Uterus (tissue), 2 donors: ENCODE measurements at regions not wholly inside any gene's neighbourhood (a gene's known extent, or its start where the extent isn't known, plus 50 kb on each side); places are given as distances from the start of the nearest gene placed in this dataset.

Source experiments
- CTCF ChIP-seq, 4 experiments: fragments of 200-600 bp in 2 of 4; fragments of 450-650 bp in 2 of 4; sonication (generic) in 2 of 4; IDR thresholded peaks; one replicate each; pipeline ENCODE4 v1.5.1; 2016 to 2019; ENCODE audit warnings: antibody characterized with exemption in 4 of 4, mild to moderate bottlenecking in 2 of 4, moderate library complexity in 1 of 4
- POLR2A ChIP-seq, 2 donors: fragments of 450-650 bp; IDR thresholded peaks; one replicate each; pipeline ENCODE4 v1.6.1; 2016; ENCODE audit warnings: antibody characterized with exemption in 2 of 2, mild to moderate bottlenecking in 1 of 2, moderate library complexity in 1 of 2

- TF ChIP-seq CTCF (IDR thresholded peaks at IDR 0.05) (no peak), POLR2A (IDR thresholded peaks at IDR 0.05) (no peak)
Observed at GRCh38 chr7:12765431-12766100, 78.1 kb downstream of the ARL4A start.
